ENCODE measurements at regions not wholly inside any gene's neighbourhood (a gene's known extent, or its start where the extent isn't known, plus 50 kb on each side); places are given as distances from the start of the nearest gene placed in this dataset.

GRCh38 chr7:4561795-4562194 lies 120.3 kb upstream of the FOXK1 start:
- Histone ChIP-seq H3K36me3 (no peaks in the 10 kb centered on the region), H3K4me2 (no peak overlapping the region), H3K9me3 (ENCODE audit: low read depth) (no peaks in the 10 kb centered on the region), H3K4me3 (no peak overlapping the region), H4K20me1 (ENCODE audit: low read depth) (no peaks in the 10 kb centered on the region), H2AFZ (replicated peaks) (peak overlapping the region; percentile 54), H3F3A (ENCODE audit: low read depth) (no peaks in the 10 kb centered on the region), H3K27me3 (no peaks in the 10 kb centered on the region), H3K27ac (no peak overlapping the region), H3K4me1 (no peaks in the 10 kb centered on the region), H3K79me2 (ENCODE audit: low read depth) (no peaks in the 10 kb centered on the region), H3K9ac (no peak overlapping the region)
- DNase-seq (ENCODE audit: low spot score), result peak; percentile 58
- Mint-ChIP-seq H3K27me3 (ENCODE audit: insufficient read depth, low read depth) (peaks cover 5% of the 10 kb centered on the region), H3K4me1 (peaks cover 5% of the 10 kb centered on the region), H3K27ac (no peak overlapping the region), H3K9me3 (peaks cover 10% of the 10 kb centered on the region), H3K36me3 (no peaks in the 10 kb centered on the region), H3K4me3 (no peak overlapping the region)
- no peak for TF ChIP-seq EZH2 (IDR thresholded peaks at IDR 0.05)
- no peak for TF ChIP-seq EZH2phosphoT487 (IDR thresholded peaks at IDR 0.05)
- TF ChIP-seq CTCF (IDR thresholded peaks at IDR 0.05), result peak; percentile 47

DNA sequence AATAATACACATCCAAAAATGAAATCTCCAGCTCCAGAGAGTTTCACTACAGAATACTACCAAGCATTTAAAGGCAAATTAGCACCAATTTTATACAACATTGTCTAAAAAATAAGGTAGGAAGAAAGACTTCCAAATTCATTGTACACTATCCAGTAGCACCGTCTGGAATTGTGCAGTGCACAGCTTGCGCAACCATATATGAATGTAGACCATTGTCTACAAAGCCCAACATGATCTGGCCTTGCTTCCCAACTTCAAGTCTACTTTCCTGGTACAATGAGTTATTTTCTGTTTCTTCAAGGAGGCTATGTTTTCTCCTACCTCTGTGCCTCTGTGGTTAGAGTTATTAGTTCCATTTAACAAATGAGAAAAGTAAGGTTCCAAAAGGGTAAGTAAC lies 115.4 kb upstream of the FOXK1 start:
- Histone ChIP-seq H3K9me3 (ENCODE audit: low read depth) (no peaks in the 10 kb centered on the region), H4K20me1 (ENCODE audit: low read depth) (no peaks in the 10 kb centered on the region), H3K27me3 (no peaks in the 10 kb centered on the region), H3F3A (ENCODE audit: low read depth) (no peaks in the 10 kb centered on the region), H3K27ac (no peak overlapping the region), H3K79me2 (ENCODE audit: low read depth) (no peaks in the 10 kb centered on the region), H3K4me3 (no peak overlapping the region), H3K4me1 (no peaks in the 10 kb centered on the region), H3K4me2 (no peak overlapping the region), H2AFZ (replicated peaks) (no peak overlapping the region), H3K36me3 (no peaks in the 10 kb centered on the region), H3K9ac (no peak overlapping the region)
- TF ChIP-seq EZH2 (IDR thresholded peaks at IDR 0.05) (no peak), EZH2phosphoT487 (IDR thresholded peaks at IDR 0.05) (no peak), CTCF (IDR thresholded peaks at IDR 0.05) (no peak)
- Mint-ChIP-seq H3K27ac (no peak overlapping the region), H3K4me3 (no peak overlapping the region), H3K4me1 (peaks cover 5% of the 10 kb centered on the region), H3K36me3 (no peaks in the 10 kb centered on the region), H3K9me3 (peaks cover 12% of the 10 kb centered on the region), H3K27me3 (ENCODE audit: insufficient read depth, low read depth) (peaks cover 5% of the 10 kb centered on the region)
- no peak for DNase-seq (ENCODE audit: low spot score)

DNA sequence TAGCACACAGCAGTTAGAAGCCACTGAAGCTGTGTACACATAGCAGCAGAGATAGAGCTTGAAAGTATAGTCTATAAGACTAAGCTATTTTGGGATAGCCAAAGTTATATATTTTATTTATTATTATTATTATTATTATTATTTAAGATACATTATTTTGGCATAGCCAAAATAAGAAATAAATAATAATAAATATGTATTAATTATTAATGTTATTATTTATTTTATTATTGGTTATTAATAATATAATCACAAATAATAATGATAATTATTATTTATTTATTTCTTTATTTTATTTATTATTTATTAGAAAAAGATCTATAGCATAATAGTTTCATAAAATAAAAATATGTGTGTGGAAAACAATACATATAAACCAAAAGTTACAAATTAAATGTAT lies 107.2 kb upstream of the FOXK1 start:
- DNase-seq (ENCODE audit: low spot score), result no peak
- Mint-ChIP-seq H3K9me3 (peaks cover 6% of the 10 kb centered on the region), H3K36me3 (no peaks in the 10 kb centered on the region), H3K4me1 (no peaks in the 10 kb centered on the region), H3K27me3 (ENCODE audit: insufficient read depth, low read depth) (peaks cover 3% of the 10 kb centered on the region), H3K4me3 (no peak overlapping the region), H3K27ac (no peak overlapping the region)
- H3K4me2 ChIP-seq, result no peak overlapping the region
- no peak overlapping the region for H3K9ac ChIP-seq
- H3K4me1 ChIP-seq, result no peaks in the 10 kb centered on the region
- no peak for TF ChIP-seq EZH2phosphoT487 (IDR thresholded peaks at IDR 0.05)
- no peak for TF ChIP-seq CTCF (IDR thresholded peaks at IDR 0.05)
- TF ChIP-seq EZH2 (IDR thresholded peaks at IDR 0.05), result no peak
- H3K9me3 ChIP-seq (ENCODE audit: low read depth), result no peaks in the 10 kb centered on the region
- no peaks in the 10 kb centered on the region for H3K27me3 ChIP-seq
- no peaks in the 10 kb centered on the region for H3K36me3 ChIP-seq
- H4K20me1 ChIP-seq (ENCODE audit: low read depth), result no peaks in the 10 kb centered on the region
- H3F3A ChIP-seq (ENCODE audit: low read depth), result no peaks in the 10 kb centered on the region
- no peak overlapping the region for H3K4me3 ChIP-seq
- H2AFZ ChIP-seq (replicated peaks), result no peak overlapping the region
- H3K79me2 ChIP-seq (ENCODE audit: low read depth), result no peaks in the 10 kb centered on the region
- no peak overlapping the region for H3K27ac ChIP-seq
